ES-I3 (cell line): ENCODE measurements at regions not wholly inside any gene's neighbourhood (a gene's known extent, or its start where the extent isn't known, plus 50 kb on each side); places are given as distances from the start of the nearest gene placed in this dataset.
"Not testable (repeated sequence)": the region's sequence is repeated elsewhere in the genome, so short reads cannot be mapped to it uniquely, and the experiment has no call there.

Source experiments
- H3K36me3 ChIP-seq: 2 replicates; pipeline ENCODE4 v1.6.1; 2013; ENCODE audit warnings: mild to moderate bottlenecking, low read length, control low read depth, moderate library complexity; ENCODE audit not compliant: insufficient read depth
- H3K4me1 ChIP-seq: 2 replicates; pipeline ENCODE4 v1.6.1; 2013; ENCODE audit warnings: mild to moderate bottlenecking, control low read depth, low read length; ENCODE audit not compliant: insufficient read depth
- H3K9ac ChIP-seq: 2 replicates; pipeline ENCODE4 v1.6.1; 2013; ENCODE audit warnings: low read depth, mild to moderate bottlenecking, low read length, moderate library complexity
- H3K9me3 ChIP-seq: 2 replicates; pipeline ENCODE4 v1.6.1; 2013; ENCODE audit warnings: mild to moderate bottlenecking, low read length, moderate library complexity; ENCODE audit not compliant: control insufficient read depth, insufficient read depth

- H3K4me1 ChIP-seq, result no peaks in the 10 kb centered on the region
- no peaks in the 10 kb centered on the region for H3K9me3 ChIP-seq
- no peak overlapping the region for H3K9ac ChIP-seq
- H3K36me3 ChIP-seq, result no peaks in the 10 kb centered on the region
Observed at GRCh38 chr2:17460371-17461086, 57.7 kb downstream of the RAD51AP2 start.

GRCh38 chr2:17455343-17455742 lies 62.9 kb downstream of the RAD51AP2 start:
- Histone ChIP-seq H3K9ac (no peak overlapping the region), H3K9me3 (no peaks in the 10 kb centered on the region), H3K36me3 (no peaks in the 10 kb centered on the region), H3K4me1 (no peaks in the 10 kb centered on the region)

- not testable (repeated sequence) for H3K4me1 ChIP-seq, H3K9ac ChIP-seq, H3K9me3 ChIP-seq, H3K36me3 ChIP-seq
Observed at GRCh38 chr2:17446191-17446590, 72.0 kb downstream of the RAD51AP2 start.

DNA sequence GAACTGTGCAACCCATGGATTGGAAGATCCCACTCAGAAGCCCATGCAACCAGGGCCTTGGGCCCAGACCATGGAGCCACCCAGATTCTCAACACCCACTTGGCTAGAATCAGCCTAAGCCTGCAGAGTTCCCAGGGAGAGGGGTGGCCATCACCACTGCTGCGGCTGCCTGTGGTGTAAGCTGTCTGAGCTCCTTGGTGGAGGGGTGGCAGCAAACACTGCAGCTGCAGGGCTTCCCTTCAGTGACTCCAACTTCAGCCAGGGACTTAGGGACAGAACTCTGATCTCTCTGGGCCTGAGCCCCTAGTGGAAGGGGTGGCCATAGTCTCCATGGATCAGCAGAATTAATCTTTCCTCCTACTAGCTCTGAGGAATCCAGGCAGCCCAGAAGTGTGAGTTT lies 72.5 kb downstream of the RAD51AP2 start:
- Histone ChIP-seq H3K4me1 (peaks cover 5% of the 10 kb centered on the region; the same call in 1 of the 2 replicates), H3K36me3 (no peaks in the 10 kb centered on the region), H3K9me3 (0 out of 2 replicates have a peak, but pooled peaks cover 5% of the 10 kb centered on the region), H3K9ac (no peak overlapping the region)

DNA sequence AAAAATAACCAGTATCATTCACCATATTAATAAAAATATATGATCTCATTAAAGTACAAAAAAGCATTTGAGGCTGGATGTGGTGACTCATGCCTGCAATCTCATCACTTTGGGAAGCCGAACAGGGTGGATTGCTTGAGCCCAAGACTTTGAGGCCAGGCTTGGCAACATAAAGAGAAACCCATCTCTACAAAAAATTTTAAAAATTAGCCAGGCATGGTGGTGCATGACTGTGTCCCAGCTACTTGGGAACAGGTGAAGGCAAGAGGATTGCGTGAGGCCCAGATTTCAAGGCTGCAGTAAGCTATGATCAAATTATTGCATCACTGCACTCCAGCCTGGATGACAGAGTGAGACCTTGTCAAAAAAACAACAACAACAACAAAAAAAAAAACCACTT lies 75.9 kb downstream of the RAD51AP2 start:
- Histone ChIP-seq H3K4me1 (peaks cover 6% of the 10 kb centered on the region; the same call in 1 of the 2 replicates), H3K36me3 (no peaks in the 10 kb centered on the region), H3K9ac (no peak overlapping the region), H3K9me3 (no peaks in the 10 kb centered on the region)

DNA sequence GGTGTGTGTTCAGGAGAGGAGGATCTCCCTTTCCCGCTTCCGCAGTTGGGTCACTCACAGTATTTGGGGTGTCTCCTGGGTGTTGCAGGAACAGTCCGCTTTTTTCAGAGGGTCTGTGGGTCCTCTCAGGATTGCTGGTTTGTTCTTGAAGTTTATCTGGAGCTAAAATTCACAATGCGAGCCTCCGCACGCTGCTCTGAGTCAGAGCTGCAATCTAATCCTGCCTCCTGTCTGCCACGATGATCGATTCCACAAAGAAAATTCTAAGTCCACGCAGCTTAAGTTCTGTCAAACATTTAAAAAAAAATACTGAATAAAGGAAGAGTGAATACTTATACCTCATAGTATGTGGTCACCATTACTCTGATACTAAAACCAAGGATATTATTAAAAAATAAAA lies 76.5 kb downstream of the RAD51AP2 start:
- H3K9ac ChIP-seq, result no peak overlapping the region
- H3K9me3 ChIP-seq, result no peaks in the 10 kb centered on the region
- peaks cover 6% of the 10 kb centered on the region; the same call in 1 of the 2 replicates for H3K4me1 ChIP-seq

DNA sequence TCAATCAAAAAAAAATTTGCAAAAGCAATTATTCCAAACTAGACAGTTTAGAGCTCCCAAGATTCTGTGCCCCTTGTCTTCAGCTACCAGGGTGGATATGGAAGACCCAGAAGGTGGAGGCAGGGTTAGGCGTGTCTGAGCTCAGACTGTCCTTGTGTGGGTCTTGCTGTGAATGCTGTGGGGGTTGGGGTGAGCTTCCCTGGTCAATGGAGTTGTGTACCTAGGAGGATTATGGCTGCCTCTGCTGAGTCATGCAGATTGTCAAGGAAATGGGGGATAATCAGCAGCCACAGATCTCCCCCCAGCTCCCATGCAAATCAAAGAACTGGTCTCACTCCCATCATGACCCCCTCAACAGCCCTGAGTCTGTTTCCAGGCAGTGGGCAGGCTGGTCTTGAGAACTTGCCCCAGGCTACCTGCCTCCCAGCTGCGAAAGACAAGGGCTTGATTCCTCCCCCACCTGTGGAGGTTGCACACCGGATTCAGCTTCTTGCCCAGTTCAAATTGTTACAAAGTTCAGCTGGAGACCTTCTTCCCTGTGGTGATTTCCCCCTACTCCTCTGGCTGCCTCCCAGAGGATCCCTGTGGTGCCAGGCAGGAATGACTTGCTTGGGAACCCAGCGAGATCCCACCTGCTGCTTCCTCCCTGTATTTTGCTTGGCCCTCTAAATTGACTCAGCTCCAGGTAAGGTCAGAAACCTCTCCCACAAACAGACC lies 77.0 kb downstream of the RAD51AP2 start:
- Histone ChIP-seq H3K4me1 (peaks cover 6% of the 10 kb centered on the region; the same call in 1 of the 2 replicates), H3K9me3 (no peaks in the 10 kb centered on the region), H3K36me3 (no peaks in the 10 kb centered on the region), H3K9ac (0 out of 2 replicates have a peak overlapping the region, but pooled peaks have one; percentile 15)

More for the DNA sequence above, 76.5 kb downstream of the RAD51AP2 start:
- H3K36me3 ChIP-seq, result no peaks in the 10 kb centered on the region

DNA sequence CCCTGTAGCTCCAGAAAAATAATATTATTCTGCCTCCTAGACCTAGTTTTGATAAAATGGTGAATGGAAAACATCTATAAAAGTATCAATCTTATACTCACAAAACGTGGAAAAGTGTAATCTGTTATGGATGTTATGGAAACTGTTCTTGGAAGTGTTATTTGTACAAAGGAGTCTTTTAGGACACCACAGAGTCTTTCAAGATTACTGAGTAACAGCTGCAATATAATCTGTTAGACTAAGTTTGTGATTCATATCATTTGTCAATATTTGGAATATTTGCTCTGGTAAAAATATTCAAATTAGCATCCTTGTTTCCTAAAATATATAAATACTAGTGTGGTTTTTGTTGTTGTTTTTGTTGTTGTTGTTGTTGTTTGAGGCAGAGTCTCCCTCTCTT lies 87.9 kb downstream of the RAD51AP2 start:
- no peaks in the 10 kb centered on the region for H3K4me1 ChIP-seq
- no peaks in the 10 kb centered on the region for H3K36me3 ChIP-seq
- H3K9me3 ChIP-seq, result no peaks in the 10 kb centered on the region
- H3K9ac ChIP-seq, result no peak overlapping the region

DNA sequence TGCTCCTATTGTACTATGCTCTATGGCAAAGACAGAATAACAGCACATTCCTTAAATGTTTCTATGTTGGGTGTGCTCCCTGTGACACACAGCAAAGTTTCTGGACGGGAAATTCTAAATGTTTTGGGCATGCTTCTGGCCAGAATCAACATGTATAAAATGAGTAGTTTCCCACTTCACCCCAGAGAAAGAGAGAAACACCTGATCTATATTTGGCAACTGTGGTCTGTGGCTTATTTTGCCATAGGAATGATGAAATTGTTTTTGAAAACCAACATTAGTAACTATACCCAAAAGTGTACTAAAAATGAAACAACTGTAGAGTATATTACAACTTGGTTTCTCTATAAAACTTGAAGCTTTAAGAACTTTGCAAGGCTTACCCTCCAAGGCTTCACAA lies 89.1 kb downstream of the RAD51AP2 start:
- Histone ChIP-seq H3K9me3 (no peaks in the 10 kb centered on the region), H3K36me3 (no peaks in the 10 kb centered on the region), H3K9ac (no peak overlapping the region), H3K4me1 (no peaks in the 10 kb centered on the region)

- Histone ChIP-seq H3K4me1 (no peaks in the 10 kb centered on the region), H3K9ac (no peak overlapping the region), H3K9me3 (no peaks in the 10 kb centered on the region), H3K36me3 (no peaks in the 10 kb centered on the region)
Observed at GRCh38 chr2:17427401-17427800, 90.8 kb downstream of the RAD51AP2 start.

- Histone ChIP-seq H3K36me3 (no peaks in the 10 kb centered on the region), H3K9me3 (no peaks in the 10 kb centered on the region), H3K4me1 (no peaks in the 10 kb centered on the region), H3K9ac (no peak overlapping the region)
Observed at GRCh38 chr2:17426743-17427142, 91.5 kb downstream of the RAD51AP2 start.

GRCh38 chr2:17422061-17422460 lies 96.2 kb downstream of the RAD51AP2 start:
- Histone ChIP-seq H3K9me3 (no peaks in the 10 kb centered on the region), H3K36me3 (no peaks in the 10 kb centered on the region), H3K4me1 (no peaks in the 10 kb centered on the region), H3K9ac (no peak overlapping the region)

- H3K4me1 ChIP-seq, result no peaks in the 10 kb centered on the region
- H3K9me3 ChIP-seq, result no peaks in the 10 kb centered on the region
- H3K36me3 ChIP-seq, result no peaks in the 10 kb centered on the region
- H3K9ac ChIP-seq, result no peak overlapping the region
Observed at GRCh38 chr2:17416884-17417391, 101.3 kb downstream of the RAD51AP2 start.

- Histone ChIP-seq H3K4me1 (no peaks in the 10 kb centered on the region), H3K9me3 (peaks cover 6% of the 10 kb centered on the region; the same call in 1 of the 2 replicates), H3K9ac (no peak overlapping the region), H3K36me3 (no peaks in the 10 kb centered on the region)
Observed at GRCh38 chr2:17413036-17413435, 105.2 kb downstream of the RAD51AP2 start.

GRCh38 chr2:17401096-17401495 lies 117.1 kb downstream of the RAD51AP2 start:
- no peaks in the 10 kb centered on the region; the same call in 1 of the 2 replicates for H3K9me3 ChIP-seq
- H3K4me1 ChIP-seq, result no peaks in the 10 kb centered on the region
- no peaks in the 10 kb centered on the region for H3K36me3 ChIP-seq
- H3K9ac ChIP-seq, result no peak overlapping the region
